K562 (cell line): ENCODE measurements at regions not wholly inside any gene's neighbourhood (a gene's known extent, or its start where the extent isn't known, plus 50 kb on each side); places are given as distances from the start of the nearest gene placed in this dataset.

ENCODE experiments used
- BRF1 ChIP-seq: IDR thresholded peaks from 3 replicates; pipeline ENCODE4 v1.6.1; 2011; ENCODE audit warnings: borderline replicate concordance, mild to moderate bottlenecking; ENCODE audit not compliant: insufficient read length; ENCODE audit errors: extremely low read depth
- CTCF ChIP-seq, 3 experiments: IDR thresholded peaks in 2 of 3; conservative IDR thresholded peaks in 1 of 3; 2 replicates each; pipeline ENCODE4 v1.5.1; 2011 to 2012; ENCODE audit warnings: low read length in 3 of 3, mild to moderate bottlenecking in 3 of 3, control low read depth in 2 of 3, improper control_type of control experiment in 1 of 3, inconsistent platforms in 1 of 3, low read depth in 1 of 3, mixed read lengths in 1 of 3, moderate library complexity in 1 of 3; ENCODE audit not compliant: insufficient read depth in 2 of 3
- EZH2 ChIP-seq: IDR thresholded peaks from 2 replicates; pipeline ENCODE4 v1.6.1; 2012; ENCODE audit warnings: low read depth, mild to moderate bottlenecking, inconsistent platforms, low read length, borderline replicate concordance
- FOXA1 ChIP-seq: fragments of 450-650 bp; IDR thresholded peaks from 2 replicates; pipeline ENCODE4 v1.6.1; 2016; ENCODE audit warnings: mild to moderate bottlenecking, borderline replicate concordance
- HMGXB4 ChIP-seq: sonication (generic); formaldehyde crosslinking; IDR thresholded peaks from 2 replicates; pipeline ENCODE4 v1.8.1; 2023; ENCODE audit warnings: mild to moderate bottlenecking, missing genetic modification reagents
- KAT8 ChIP-seq: fragments of 450-650 bp; IDR thresholded peaks from 2 replicates; pipeline ENCODE4 v1.6.1; 2016; ENCODE audit warnings: low read depth, mild to moderate bottlenecking
- NFIC ChIP-seq: fragments of 450-650 bp; IDR thresholded peaks from 2 replicates; pipeline ENCODE4 v1.6.1; 2017; ENCODE audit warnings: mild to moderate bottlenecking, inconsistent platforms
- ZNF395 ChIP-seq: fragments of 200-800 bp; sonication (Bioruptor generic); IDR thresholded peaks from 2 replicates; pipeline ENCODE4 v1.6.1; 2017; ENCODE audit warnings: missing genetic modification characterization, missing compliant biosample characterization
- ZNF75A ChIP-seq: fragments of 450-650 bp; formaldehyde crosslinking; IDR thresholded peaks from 2 replicates; pipeline ENCODE4 v1.4.0; 2020; ENCODE audit warnings: mild to moderate bottlenecking
- ZSCAN29 ChIP-seq: fragments of 450-650 bp; IDR thresholded peaks from 2 replicates; pipeline ENCODE4 v1.6.1; 2017

- no peak for TF ChIP-seq ZNF395 (CRISPR knock-in tag)
- no peak for TF ChIP-seq HMGXB4
- no peak for TF ChIP-seq NFIC
- no peak for TF ChIP-seq EZH2
- no peak for TF ChIP-seq CTCF (IDR thresholded peaks at IDR 0.05 in 2 of 3, conservative IDR thresholded peaks at IDR 0.05 in 1 of 3; ENCODE audit: insufficient read depth in 2 of 3, low read depth in 1 of 3, low read length in 3 of 3)
- no peak for TF ChIP-seq FOXA1
- no peak for TF ChIP-seq KAT8
- no peak for TF ChIP-seq BRF1
- TF ChIP-seq ZSCAN29 = no peak
- no peak for TF ChIP-seq ZNF75A (CRISPR knock-in tag)
Measured at GRCh38 chr2:153055182-153055581, 336.8 kb downstream of the ARL6IP6 start.
